GM12878 (cell line): ENCODE measurements at regions not wholly inside any gene's neighbourhood (a gene's known extent, or its start where the extent isn't known, plus 50 kb on each side); places are given as distances from the start of the nearest gene placed in this dataset.

Source experiments
- ATAC-seq: fragments of 200-7000 bp; cut with Tn5 transposase; 3 replicates; pipeline ENCODE4 v1.9.1; 2020; ENCODE audit warnings: mild to moderate bottlenecking, moderate library complexity
- BruUV-seq: library from RNA; stranded (reverse); fragments of 400-500 nt; replicated peaks from 2 replicates; lab custom pipeline; 2021; lab: Mats Ljungman, UMichigan
- CTCF ChIA-PET: fragments of 300-600 bp; sonication (Branson Sonifier 250); formaldehyde crosslinking; extraction: SDS; loops from one replicate; lab custom pipeline; 2021; ENCODE audit warnings: inconsistent platforms; lab: Yijun Ruan, JAX
- POLR2A ChIA-PET: fragments of 350-600 bp; formaldehyde crosslinking; extraction: SDS; loops from one replicate; lab custom pipeline; 2021; ENCODE audit warnings: inconsistent platforms; lab: Charles Lee
- RAD21 ChIA-PET: fragments of 300-600 bp; sonication (Branson Sonifier 250); formaldehyde crosslinking; loops from one replicate; lab custom pipeline; 2023; ENCODE audit warnings: antibody characterized with exemption; ENCODE audit not compliant: unreplicated experiment; lab: Charles Lee
- SMC1A ChIA-PET: fragments of 300-600 bp; sonication (Branson Sonifier 250); formaldehyde crosslinking; loops from one replicate; lab custom pipeline; 2023; ENCODE audit not compliant: unreplicated experiment, uncharacterized antibody; lab: Charles Lee
- DNase-seq: peaks from one replicate; pipeline ENCODE4 v3.0.0-alpha.2; 2011; ENCODE audit warnings: low read depth, low spot score
- FAIRE-seq: peaks from 3 replicates; lab custom pipeline; 2011; peaks lifted over from hg19 to GRCh38; lab: Jason Lieb, UNC
- H2AFZ ChIP-seq: 2 replicates; pipeline ENCODE4 v1.6.0; 2011; ENCODE audit warnings: low read depth, low read length, control low read depth; ENCODE audit not compliant: control insufficient read depth
- H3K27ac ChIP-seq: 2 replicates; pipeline ENCODE4 v1.5.1; 2011; ENCODE audit warnings: control low read depth; ENCODE audit not compliant: control insufficient read depth, insufficient read depth
- H3K27me3 ChIP-seq, 2 experiments: replicated peaks in 1 of 2; 2 replicates each; pipeline versions ENCODE4 v1.6.0 to v1.6.1; 2011; ENCODE audit warnings: low read length in 1 of 2; ENCODE audit not compliant: control insufficient read depth in 2 of 2, insufficient read depth in 2 of 2
- H3K36me3 ChIP-seq, 2 experiments: 2 replicates each; pipeline ENCODE4 v1.5.1; 2011; ENCODE audit warnings: low read length in 1 of 2; ENCODE audit not compliant: control insufficient read depth in 2 of 2, insufficient read depth in 2 of 2
- H3K4me1 ChIP-seq: 2 replicates; pipeline ENCODE4 v1.6.1; 2011; ENCODE audit warnings: mild to moderate bottlenecking, low read length, moderate library complexity, mixed read lengths; ENCODE audit not compliant: control insufficient read depth, insufficient read depth
- H3K4me2 ChIP-seq: 2 replicates; pipeline ENCODE4 v1.6.0; 2011; ENCODE audit warnings: control low read depth; ENCODE audit not compliant: control insufficient read depth, insufficient read depth
- H3K4me3 ChIP-seq: fragments of 200-600 bp; sonication (generic); 2 replicates; pipeline ENCODE4 v1.5.1; 2016
- H3K79me2 ChIP-seq: 2 replicates; pipeline ENCODE4 v1.6.0; 2011; ENCODE audit warnings: low read length; ENCODE audit not compliant: control insufficient read depth, insufficient read depth
- H3K9ac ChIP-seq: 2 replicates; pipeline ENCODE4 v1.8.0; 2011; ENCODE audit warnings: low read length, control low read depth, mixed read lengths; ENCODE audit not compliant: control insufficient read depth, insufficient read depth
- H3K9me3 ChIP-seq: replicated peaks from 3 replicates; pipeline ENCODE4 v1.5.1; 2011; ENCODE audit warnings: mild to moderate bottlenecking, low read length; ENCODE audit not compliant: control insufficient read depth, insufficient read depth
- H4K20me1 ChIP-seq: 2 replicates; pipeline ENCODE4 v1.6.0; 2011; ENCODE audit not compliant: control insufficient read depth, insufficient read depth
- BCL3 ChIP-seq: IDR thresholded peaks from 2 replicates; pipeline ENCODE4 v1.6.1; 2011; ENCODE audit warnings: borderline replicate concordance, low read depth, mild to moderate bottlenecking, moderate library complexity, low read length; ENCODE audit not compliant: insufficient read depth, poor library complexity, severe bottlenecking
- BHLHE40 ChIP-seq, 2 experiments: fragments of 450-650 bp in 1 of 2; IDR thresholded peaks; 2 replicates each; pipeline ENCODE4 v1.6.1; 2011 to 2017; ENCODE audit warnings: low read depth in 2 of 2, borderline replicate concordance in 1 of 2, improper control_type of control experiment in 1 of 2, low read length in 1 of 2, mild to moderate bottlenecking in 1 of 2
- CREM ChIP-seq: IDR thresholded peaks from 2 replicates; pipeline ENCODE4 v1.6.1; 2014; ENCODE audit warnings: antibody characterized with exemption, low read depth
- CTCF ChIP-seq, 3 experiments: IDR thresholded peaks in 2 of 3; conservative IDR thresholded peaks in 1 of 3; 2 replicates each; pipeline ENCODE4 v1.5.1; 2011; ENCODE audit warnings: low read depth in 3 of 3, low read length in 3 of 3, mild to moderate bottlenecking in 3 of 3, control low read depth in 2 of 3, moderate library complexity in 2 of 3, inconsistent platforms in 1 of 3, mixed read lengths in 1 of 3; ENCODE audit not compliant: control insufficient read depth in 2 of 3, insufficient read depth in 1 of 3; ENCODE audit errors: extremely low read depth in 1 of 3
- FOXM1 ChIP-seq: IDR thresholded peaks from 2 replicates; pipeline ENCODE4 v1.6.1; 2012; ENCODE audit warnings: low read depth, mild to moderate bottlenecking, inconsistent platforms, low read length, moderate library complexity
- KDM1A ChIP-seq: fragments of 200-600 bp; sonication (generic); IDR thresholded peaks from 2 replicates; pipeline ENCODE4 v1.6.1; 2016; ENCODE audit warnings: borderline replicate concordance
- PRDM15 ChIP-seq: fragments of 450-650 bp; formaldehyde crosslinking; IDR thresholded peaks from 2 replicates; pipeline ENCODE4 v1.4.0; 2020; ENCODE audit warnings: mild to moderate bottlenecking, moderate library complexity
- RBBP5 ChIP-seq: fragments of 200-600 bp; sonication (generic); conservative IDR thresholded peaks from 2 replicates; pipeline ENCODE4 v1.6.1; 2016
- SMAD1 ChIP-seq: fragments of 450-650 bp; IDR thresholded peaks from 2 replicates; pipeline ENCODE4 v1.6.1; 2018; ENCODE audit warnings: mild to moderate bottlenecking, low read depth; ENCODE audit not compliant: partially characterized antibody
- SRF ChIP-seq, 2 experiments: IDR thresholded peaks; 2 replicates each; pipeline ENCODE4 v1.6.1; 2011; ENCODE audit warnings: low read depth in 2 of 2, low read length in 2 of 2, mild to moderate bottlenecking in 1 of 2, moderate library complexity in 1 of 2
- TBL1XR1 ChIP-seq: IDR thresholded peaks from 2 replicates; pipeline ENCODE4 v1.6.1; 2012; ENCODE audit warnings: low read depth, low read length, improper control_type of control experiment
- USF1 ChIP-seq: IDR thresholded peaks from 2 replicates; pipeline ENCODE4 v1.6.1; 2011; ENCODE audit warnings: borderline replicate concordance, low read depth, mild to moderate bottlenecking, moderate library complexity, mixed read lengths, low read length; ENCODE audit not compliant: insufficient read depth; ENCODE audit errors: extremely low read length
- YBX1 ChIP-seq: fragments of 450-650 bp; IDR thresholded peaks from 2 replicates; pipeline ENCODE4 v1.6.1; 2016; ENCODE audit warnings: antibody characterized with exemption
- YY1 ChIP-seq: IDR thresholded peaks from 2 replicates; pipeline ENCODE4 v1.6.1; 2011; ENCODE audit warnings: low read depth, mild to moderate bottlenecking, low read length
- ZNF24 ChIP-seq: fragments of 450-650 bp; IDR thresholded peaks from 2 replicates; pipeline ENCODE4 v1.6.1; 2017; ENCODE audit warnings: antibody characterized with exemption, mild to moderate bottlenecking
- WGBS: methylation state at CpG from one replicate; pipeline ENCODE4 v1.1.6; 2016; ENCODE audit warnings: low lambda C conversion rate; ENCODE audit not compliant: insufficient replicate concordance, insufficient coverage; ENCODE audit errors: missing lambda C conversion rate; 5-methylcytosine and 5-hydroxymethylcytosine counted together
- in situ Hi-C: fragments of 300-500 bp; cut with MboI; formaldehyde crosslinking; loops from 9 replicates; pipeline ENCODE4 v1.14.3; 2018; ENCODE audit warnings: mixed read lengths
- intact Hi-C: fragments of 100-400 bp; cut with micrococcal nuclease; formaldehyde crosslinking; loops from one replicate; pipeline ENCODE4 v1.14.2; 2022; ENCODE audit not compliant: unreplicated experiment

GRCh38 chr15:39208187-39208586, 372.7 kb upstream of the THBS1 start (continued):
- TF ChIP-seq PRDM15 = no peak

GRCh38 chr15:39209548-39210211, 371.2 kb upstream of the THBS1 start:
- Histone ChIP-seq H3K27me3 (no peaks in the 10 kb centered on the region), H2AFZ (no peak overlapping the region), H3K79me2 (no peaks in the 10 kb centered on the region), H3K4me1 (no peaks in the 10 kb centered on the region), H3K27ac (no peak overlapping the region), H3K4me3 (no peak overlapping the region), H3K36me3 (no peaks in the 10 kb centered on the region), H3K9me3 (no peaks in the 10 kb centered on the region), H4K20me1 (no peaks in the 10 kb centered on the region), H3K9ac (no peak overlapping the region), H3K4me2 (no peak overlapping the region)
- BruUV-seq = no TSS peak
- intact Hi-C loops (no loop called here), in situ Hi-C loops (no loop called here)
- WGBS = 41% methylated on average over 3 of the region's 3 CpGs
- RAD21 ChIA-PET = no interaction called here
- ATAC-seq (no peak), FAIRE-seq (no peak), DNase-seq (no peak)
- SMC1A ChIA-PET = no interaction called here
- CTCF ChIA-PET = no interaction called here
- POLR2A ChIA-PET = no interaction called here
- no peak for TF ChIP-seq KDM1A
- no peak for TF ChIP-seq TBL1XR1
- no peak for TF ChIP-seq BCL3
- TF ChIP-seq CTCF (IDR thresholded peaks at IDR 0.05 in 2 of 3, conservative IDR thresholded peaks at IDR 0.05 in 1 of 3; ENCODE audit: control insufficient read depth in 2 of 3, extremely low read depth in 1 of 3, insufficient read depth in 1 of 3, low read depth in 3 of 3, low read length in 3 of 3) = no peak
- TF ChIP-seq BHLHE40 (IDR thresholded peaks at IDR 0.05; ENCODE audit: borderline replicate concordance in 1 of 2, low read depth in 2 of 2, low read length in 1 of 2) = no peak
- TF ChIP-seq YBX1 = no peak
- no peak for TF ChIP-seq ZNF24
- TF ChIP-seq SMAD1 = no peak
- no peak for TF ChIP-seq YY1
- TF ChIP-seq USF1 = no peak
- TF ChIP-seq SRF (IDR thresholded peaks at IDR 0.05; ENCODE audit: low read depth in 2 of 2, low read length in 2 of 2) = no peak
- TF ChIP-seq FOXM1 = no peak
- no peak for TF ChIP-seq RBBP5
- TF ChIP-seq CREM = no peak
